NB4 (cell line): ENCODE measurements at regions not wholly inside any gene's neighbourhood (a gene's known extent, or its start where the extent isn't known, plus 50 kb on each side); places are given as distances from the start of the nearest gene placed in this dataset.
"Not testable (repeated sequence)": the region's sequence is repeated elsewhere in the genome, so short reads cannot be mapped to it uniquely, and the experiment has no call there.

Experiments
- DNase-seq: peaks from one replicate; pipeline ENCODE4 v3.0.0; 2010; ENCODE audit warnings: low read depth
- H3K4me3 ChIP-seq: one replicate; pipeline ENCODE4 v1.5.1; 2011; ENCODE audit warnings: mild to moderate bottlenecking, low read depth, low read length, moderate library complexity
- CTCF ChIP-seq: IDR thresholded peaks from one replicate; pipeline ENCODE4 v1.5.1; 2012; ENCODE audit warnings: low read depth, low read length
- MAX ChIP-seq: IDR thresholded peaks from 2 replicates; pipeline ENCODE4 v1.6.1; 2011; ENCODE audit warnings: low read depth, low read length
- MYC ChIP-seq: IDR thresholded peaks from 2 replicates; pipeline ENCODE4 v1.6.1; 2011; ENCODE audit warnings: low read depth, low read length
- POLR2A ChIP-seq: IDR thresholded peaks from 2 replicates; pipeline ENCODE4 v1.6.1; 2011; ENCODE audit warnings: mild to moderate bottlenecking; ENCODE audit not compliant: insufficient read length; ENCODE audit errors: extremely low read depth

GRCh38 chr10:22784668-22785067, 70.3 kb upstream of the PIP4K2A start:
- TF ChIP-seq CTCF (no peak), POLR2A (no peak), MYC (no peak), MAX (no peak)
- no peak for DNase-seq

GRCh38 chr10:22783807-22784206, 69.4 kb upstream of the PIP4K2A start:
- TF ChIP-seq POLR2A (no peak), MAX (no peak), CTCF (no peak), MYC (no peak)
- no peak overlapping the region for H3K4me3 ChIP-seq
- DNase-seq: no peak

More at GRCh38 chr10:22784668-22785067, 70.3 kb upstream of the PIP4K2A start:
- H3K4me3 ChIP-seq: no peak overlapping the region

GRCh38 chr10:22780474-22780885, 66.1 kb upstream of the PIP4K2A start:
- H3K4me3 ChIP-seq: no peak overlapping the region
- DNase-seq: no peak
- no peak for TF ChIP-seq MAX
- no peak for TF ChIP-seq CTCF
- no peak for TF ChIP-seq POLR2A
- no peak for TF ChIP-seq MYC

- H3K4me3 ChIP-seq: no peak overlapping the region
- peak; percentile 7 for DNase-seq
- TF ChIP-seq MYC: no peak
- no peak for TF ChIP-seq POLR2A
- TF ChIP-seq CTCF: no peak
- TF ChIP-seq MAX: no peak
Observed at GRCh38 chr10:22779331-22780019, 65.1 kb upstream of the PIP4K2A start.

GRCh38 chr10:22774102-22774501, 59.7 kb upstream of the PIP4K2A start:
- H3K4me3 ChIP-seq: no peak overlapping the region
- no peak for DNase-seq
- TF ChIP-seq CTCF: no peak
- no peak for TF ChIP-seq MYC
- TF ChIP-seq POLR2A: no peak
- TF ChIP-seq MAX: no peak

- not testable (repeated sequence) for DNase-seq
Observed at GRCh38 chr10:22771631-22772030, 57.3 kb upstream of the PIP4K2A start.

More at GRCh38 chr10:22771631-22772030, 57.3 kb upstream of the PIP4K2A start:
- not testable (repeated sequence) for H3K4me3 ChIP-seq
